Adrenal gland (tissue), 9 donors: ENCODE measurements at regions not wholly inside any gene's neighbourhood (a gene's known extent, or its start where the extent isn't known, plus 50 kb on each side); places are given as distances from the start of the nearest gene placed in this dataset.

Source experiments
- DNase-seq, 7 donors: peaks; one replicate each; pipeline ENCODE4 v3.0.0-alpha.2; 2019 to 2020
- H3K27ac ChIP-seq, 5 donors: fragments of 200-600 bp; sonication (generic) in 4 of 5; 1 replicate in 3 of 5; 2 replicates in 2 of 5; pipeline versions ENCODE4 v1.5.1 to v1.8.0; 2016 to 2020; ENCODE audit warnings: mild to moderate bottlenecking in 1 of 5
- H3K27me3 ChIP-seq: fragments of 200-600 bp; 2 replicates; pipeline ENCODE4 v1.8.0; 2021
- H3K36me3 ChIP-seq, 2 donors: fragments of 200-600 bp; replicated peaks in 1 of 2; 1 replicate in 1 of 2; 2 replicates in 1 of 2; pipeline versions ENCODE4 v1.5.1 to v1.8.0; 2018 to 2022
- H3K4me1 ChIP-seq, 2 donors: fragments of 200-600 bp; replicated peaks in 1 of 2; 1 replicate in 1 of 2; 2 replicates in 1 of 2; pipeline versions ENCODE4 v1.5.1 to v1.8.0; 2018 to 2021
- H3K4me3 ChIP-seq, 4 donors: fragments of 200-600 bp; sonication (generic) in 3 of 4; one replicate each; pipeline ENCODE4 v1.5.1; 2016 to 2018
- H3K9me3 ChIP-seq, 3 donors: fragments of 200-600 bp; sonication (generic) in 1 of 3; replicated peaks in 1 of 3; 1 replicate in 2 of 3; 2 replicates in 1 of 3; pipeline versions ENCODE4 v1.5.1 to v1.8.0; 2016 to 2021
- CTCF ChIP-seq, 6 experiments: fragments of 450-650 bp in 4 of 6; fragments of 200-600 bp in 2 of 6; sonication (generic) in 1 of 6; IDR thresholded peaks; 1 replicate in 5 of 6; 2 replicates in 1 of 6; pipeline versions ENCODE4 v1.5.1 to v1.8.0; 2016 to 2021; ENCODE audit warnings: antibody characterized with exemption in 6 of 6, mild to moderate bottlenecking in 2 of 6, moderate library complexity in 1 of 6
- POLR2A ChIP-seq, 2 donors: fragments of 450-650 bp; IDR thresholded peaks; one replicate each; pipeline ENCODE4 v1.6.1; 2017; ENCODE audit warnings: antibody characterized with exemption in 2 of 2, mild to moderate bottlenecking in 2 of 2, moderate library complexity in 1 of 2
- WGBS, 4 donors: extraction: QIAGEN DNeasy Blood & Tissue Kit in 2 of 4; methylation state at CpG; one replicate each; pipeline versions ENCODE4 v1.1.5 to v1.1.7; 2013 to 2017; 5-methylcytosine and 5-hydroxymethylcytosine counted together
- intact Hi-C, 2 donors: fragments of 100-400 bp; cut with DNase I; formaldehyde crosslinking; loops; one replicate each; pipeline versions ENCODE4 v1.14.1 to v1.15.0; 2022 to 2023
- donor health status: healthy with polysubstance abuse.
- donor health status: Bipolar disorder and iron deficiency.
- donor health status: DM: yes; HTN: yes; CAD: no.
- donor health status: DM: no; HTN: no; CAD: no.
- donor health status: DM: no; HTN: no; CAD: no.

DNA sequence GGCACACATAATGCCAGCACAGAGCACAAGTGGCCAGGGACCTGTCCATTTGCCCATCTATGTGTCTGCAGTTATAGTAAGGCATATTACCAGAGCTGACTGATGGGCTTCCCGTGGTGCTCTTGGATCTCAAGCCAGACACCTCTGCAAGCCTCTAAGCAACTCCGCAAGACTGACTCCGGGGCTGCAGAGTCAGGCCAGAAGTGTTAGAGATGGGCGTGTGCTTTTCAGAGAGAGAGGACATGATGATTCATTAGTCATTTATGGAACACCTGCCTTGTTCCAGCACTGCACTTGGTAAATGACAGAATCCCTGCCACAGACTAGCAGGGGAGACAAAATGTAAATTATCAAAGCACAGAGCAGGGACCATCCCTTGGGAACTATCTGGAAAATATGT is 559.0 kb downstream of the PDCD6IP start:
- intact Hi-C loops = no loop called here
- 43 to 70% (median 63%) methylated on average over 4 of the region's 4 CpGs for WGBS, 4 donors
- Histone ChIP-seq H3K9me3 (no peaks in the 10 kb centered on the region), H3K36me3 (no peaks in the 10 kb centered on the region), H3K27ac (no peak overlapping the region), H3K4me1 (no peaks in the 10 kb centered on the region), H3K27me3 (no peaks in the 10 kb centered on the region), H3K4me3 (no peak overlapping the region)
- TF ChIP-seq POLR2A (IDR thresholded peaks at IDR 0.05) (no peak), CTCF (IDR thresholded peaks at IDR 0.05) (no peak)
- no peak for DNase-seq

- Histone ChIP-seq H3K9me3 (no peaks in the 10 kb centered on the region), H3K36me3 (no peaks in the 10 kb centered on the region), H3K27ac (no peak overlapping the region), H3K4me1 (no peaks in the 10 kb centered on the region), H3K4me3 (no peak overlapping the region), H3K27me3 (no peaks in the 10 kb centered on the region)
- intact Hi-C loops = no loop called here
- TF ChIP-seq CTCF (IDR thresholded peaks at IDR 0.05) (no peak), POLR2A (IDR thresholded peaks at IDR 0.05) (no peak)
- WGBS, 4 donors = 74 to 78% (median 77%) methylated on average over 2 of the region's 2 CpGs
- DNase-seq = no peak
Observed at GRCh38 chr3:34359064-34359463, 560.6 kb downstream of the PDCD6IP start.

- no peak for DNase-seq
- no peak overlapping the region for H3K27ac ChIP-seq
- H3K27me3 ChIP-seq = no peaks in the 10 kb centered on the region
- 64 to 81% (median 72%) methylated on average over 5 of the region's 5 CpGs for WGBS, 4 donors
- no peak overlapping the region for H3K4me3 ChIP-seq
- no peaks in the 10 kb centered on the region for H3K9me3 ChIP-seq
- TF ChIP-seq POLR2A (IDR thresholded peaks at IDR 0.05) = no peak
- TF ChIP-seq CTCF (IDR thresholded peaks at IDR 0.05) = no peak
- no peaks in the 10 kb centered on the region for H3K36me3 ChIP-seq
- no peaks in the 10 kb centered on the region for H3K4me1 ChIP-seq
- intact Hi-C loops = no loop called here
Observed at GRCh38 chr3:34360713-34361112, 562.3 kb downstream of the PDCD6IP start.

DNA sequence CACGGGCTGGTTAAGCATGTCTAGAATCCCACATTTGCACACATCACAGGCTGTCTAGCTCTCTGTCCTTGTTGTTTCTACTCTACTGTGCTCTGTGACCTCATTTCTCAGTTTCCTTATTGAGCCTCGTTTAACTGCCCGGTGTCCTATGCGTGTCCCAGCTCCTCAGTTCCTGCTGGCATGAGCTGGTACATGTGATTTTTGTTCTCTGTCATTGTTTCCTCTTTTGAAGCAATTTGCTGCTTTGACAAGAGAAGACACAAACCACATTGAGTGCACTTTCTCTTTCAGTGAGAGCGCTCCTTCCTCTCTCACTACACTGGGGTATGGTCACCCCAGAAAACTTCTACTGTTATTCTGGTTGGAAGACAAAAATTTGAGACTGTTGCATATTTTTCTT is 563.5 kb downstream of the PDCD6IP start:
- Histone ChIP-seq H3K4me1 (no peaks in the 10 kb centered on the region), H3K27me3 (no peaks in the 10 kb centered on the region), H3K27ac (no peak overlapping the region), H3K9me3 (no peaks in the 10 kb centered on the region), H3K36me3 (no peaks in the 10 kb centered on the region), H3K4me3 (no peak overlapping the region)
- intact Hi-C loops = no loop called here
- DNase-seq = peak in 4 of 7 donors; percentile 14 to 54 (median 32)
- TF ChIP-seq POLR2A (IDR thresholded peaks at IDR 0.05) (no peak), CTCF (IDR thresholded peaks at IDR 0.05) (no peak)
- WGBS, 4 donors = 57 to 74% (median 64%) methylated on average over 5 of the region's 5 CpGs
